Common myeloid progenitor, CD34-positive (primary cell): ENCODE measurements at regions not wholly inside any gene's neighbourhood (a gene's known extent, or its start where the extent isn't known, plus 50 kb on each side); places are given as distances from the start of the nearest gene placed in this dataset.

Experiments used
- CTCF ChIA-PET: fragments of 350-600 bp; sonication (Branson Sonifier 250); formaldehyde crosslinking; loops from one replicate; lab custom pipeline; 2021; ENCODE audit warnings: antibody characterized with exemption; lab: Charles Lee
- POLR2A ChIA-PET: fragments of 350-600 bp; sonication (Branson Sonifier 250); formaldehyde crosslinking; loops from one replicate; lab custom pipeline; 2021; ENCODE audit warnings: antibody characterized with exemption; lab: Charles Lee
- DNase-seq, 3 donors: peaks; one replicate each; pipeline versions ENCODE4 v3.0.0 to v3.0.0-alpha.2; 2013
- H3K27ac ChIP-seq, 2 experiments: 1 replicate in 1 of 2; 2 replicates in 1 of 2; pipeline ENCODE4 v1.7.0; 2013; ENCODE audit warnings: inconsistent platforms in 2 of 2, low read length in 2 of 2, mild to moderate bottlenecking in 2 of 2, low read depth in 1 of 2, moderate library complexity in 1 of 2; ENCODE audit not compliant: severe bottlenecking in 2 of 2, insufficient read depth in 1 of 2, poor library complexity in 1 of 2
- H3K27me3 ChIP-seq, 5 experiments: replicated peaks in 2 of 5; 1 replicate in 3 of 5; 2 replicates in 2 of 5; pipeline versions ENCODE4 v1.6.1 to v1.7.0; 2013; ENCODE audit warnings: low read length in 4 of 5, mild to moderate bottlenecking in 2 of 5, moderate library complexity in 2 of 5, inconsistent platforms in 1 of 5; ENCODE audit not compliant: insufficient read depth in 5 of 5, control insufficient read depth in 4 of 5
- H3K36me3 ChIP-seq, 4 experiments: 1 replicate in 2 of 4; 2 replicates in 2 of 4; pipeline versions ENCODE4 v1.6.1 to v1.7.0; 2013; ENCODE audit warnings: low read length in 3 of 4, control low read depth in 1 of 4, mild to moderate bottlenecking in 1 of 4; ENCODE audit not compliant: control insufficient read depth in 4 of 4, insufficient read depth in 4 of 4
- H3K4me1 ChIP-seq, 4 experiments: 1 replicate in 3 of 4; 2 replicates in 1 of 4; pipeline versions ENCODE4 v1.6.1 to v1.7.1; 2013; ENCODE audit warnings: low read length in 3 of 4, mild to moderate bottlenecking in 3 of 4, control low read depth in 1 of 4, inconsistent platforms in 1 of 4, moderate library complexity in 1 of 4; ENCODE audit not compliant: control insufficient read depth in 4 of 4, insufficient read depth in 4 of 4; ENCODE audit errors: control extremely low read depth in 1 of 4
- H3K4me3 ChIP-seq, 7 experiments: 1 replicate in 4 of 7; 2 replicates in 3 of 7; pipeline versions ENCODE4 v1.5.1 to v1.7.0; 2013; ENCODE audit warnings: mild to moderate bottlenecking in 7 of 7, low read length in 6 of 7, moderate library complexity in 6 of 7, inconsistent platforms in 2 of 7, low read depth in 2 of 7, control low read depth in 1 of 7; ENCODE audit not compliant: insufficient read depth in 4 of 7, control insufficient read depth in 1 of 7; ENCODE audit errors: extremely low read depth in 1 of 7
- H3K9me3 ChIP-seq, 5 experiments: 1 replicate in 4 of 5; 2 replicates in 1 of 5; pipeline versions ENCODE4 v1.6.1 to v1.7.1; 2013; ENCODE audit warnings: low read length in 4 of 5, mild to moderate bottlenecking in 2 of 5, inconsistent platforms in 1 of 5, low read depth in 1 of 5, moderate library complexity in 1 of 5; ENCODE audit not compliant: control insufficient read depth in 4 of 5, insufficient read depth in 2 of 5; ENCODE audit errors: control extremely low read depth in 1 of 5
- WGBS: methylation state at CpG from one replicate; pipeline ENCODE4 v1.1.5; 2013; ENCODE audit not compliant: insufficient coverage; 5-methylcytosine and 5-hydroxymethylcytosine counted together

- H3K27ac ChIP-seq, result no peak overlapping the region
- H3K9me3 ChIP-seq, result peaks cover 0 to 3% (median 0%) of the 10 kb centered on the region in 5 experiments
- DNase-seq, result no peak
- ChIA-PET POLR2A (no interaction called here), CTCF (interaction anchor here (1.2 kb wide), 1 partner anchor 48 kb away, joined by 3 read pairs; no protein-coding TSS in a partner anchor)
- H3K27me3 ChIP-seq, result no peaks in the 10 kb centered on the region
- H3K36me3 ChIP-seq, result no peaks in the 10 kb centered on the region
- H3K4me1 ChIP-seq, result no peaks in the 10 kb centered on the region
- H3K4me3 ChIP-seq, result no peak overlapping the region
- 100% methylated on average over 5 of the region's 5 CpGs for WGBS
Measured at GRCh38 chr4:89609756-89610155, 227.2 kb downstream of the SNCA start.

- Histone ChIP-seq H3K36me3 (no peaks in the 10 kb centered on the region), H3K4me1 (no peaks in the 10 kb centered on the region), H3K27ac (no peak overlapping the region), H3K4me3 (no peak overlapping the region), H3K9me3 (peaks cover 0 to 2% (median 0%) of the 10 kb centered on the region in 5 experiments), H3K27me3 (no peaks in the 10 kb centered on the region)
- WGBS, result no CpG with 5 or more reads among the region's 6 CpGs
- ChIA-PET CTCF (no interaction called here), POLR2A (no interaction called here)
- DNase-seq, result no peak
Measured at GRCh38 chr4:89604951-89605350, 232.0 kb downstream of the SNCA start.

GRCh38 chr4:89599026-89599425, 237.9 kb downstream of the SNCA start:
- H3K27me3 ChIP-seq, result no peaks in the 10 kb centered on the region
- ChIA-PET POLR2A (no interaction called here), CTCF (no interaction called here)
- no peak overlapping the region for H3K4me3 ChIP-seq
- no peaks in the 10 kb centered on the region for H3K36me3 ChIP-seq
- DNase-seq, result no peak
- H3K9me3 ChIP-seq, result no peaks in the 10 kb centered on the region
- H3K4me1 ChIP-seq, result no peaks in the 10 kb centered on the region
- H3K27ac ChIP-seq, result no peak overlapping the region

- no peaks in the 10 kb centered on the region for H3K36me3 ChIP-seq
- no peak overlapping the region for H3K27ac ChIP-seq
- H3K9me3 ChIP-seq, result no peaks in the 10 kb centered on the region
- H3K27me3 ChIP-seq, result no peaks in the 10 kb centered on the region
- no peak overlapping the region for H3K4me3 ChIP-seq
- ChIA-PET CTCF (no interaction called here), POLR2A (no interaction called here)
- peak; percentile 16 to 44 (median 39) for DNase-seq
- no peaks in the 10 kb centered on the region for H3K4me1 ChIP-seq
- 100% methylated on average over 1 of the region's 1 CpG for WGBS
Measured at GRCh38 chr4:89598602-89599001, 238.4 kb downstream of the SNCA start.

- DNase-seq, result no peak
- no peaks in the 10 kb centered on the region for H3K36me3 ChIP-seq
- H3K27ac ChIP-seq, result no peak overlapping the region
- ChIA-PET POLR2A (no interaction called here), CTCF (interaction anchor here (0.7 to 1.1 kb wide), 3 partner anchors 16 to 319 kb away, joined by 3 to 4 read pairs (median 3); no protein-coding TSS in a partner anchor)
- WGBS, result no CpG with 5 or more reads among the region's 6 CpGs
- no peak overlapping the region for H3K4me3 ChIP-seq
- no peaks in the 10 kb centered on the region for H3K4me1 ChIP-seq
- H3K9me3 ChIP-seq, result peaks cover 0 to 4% (median 0%) of the 10 kb centered on the region in 5 experiments
- no peaks in the 10 kb centered on the region for H3K27me3 ChIP-seq
Measured at GRCh38 chr4:89595125-89595789, 241.7 kb downstream of the SNCA start.

- Histone ChIP-seq H3K36me3 (no peaks in the 10 kb centered on the region), H3K27me3 (no peaks in the 10 kb centered on the region), H3K27ac (no peak overlapping the region), H3K9me3 (peaks cover 0 to 4% (median 0%) of the 10 kb centered on the region in 5 experiments), H3K4me1 (no peaks in the 10 kb centered on the region), H3K4me3 (no peak overlapping the region)
- ChIA-PET CTCF (no interaction called here), POLR2A (no interaction called here)
- no peak for DNase-seq
- 100% methylated on average over 1 of the region's 2 CpGs for WGBS
Measured at GRCh38 chr4:89590128-89590527, 246.8 kb downstream of the SNCA start.

- Histone ChIP-seq H3K27ac (no peak overlapping the region), H3K4me3 (no peak overlapping the region), H3K4me1 (no peaks in the 10 kb centered on the region), H3K36me3 (no peaks in the 10 kb centered on the region), H3K9me3 (peaks cover 0 to 4% (median 0%) of the 10 kb centered on the region in 5 experiments), H3K27me3 (no peaks in the 10 kb centered on the region)
- ChIA-PET CTCF (interaction anchor here (1.0 to 1.3 kb wide), 3 partner anchors 9 to 102 kb away, joined by 3 to 5 read pairs (median 4); no protein-coding TSS in a partner anchor), POLR2A (no interaction called here)
- DNase-seq, result no peak
- WGBS, result 100% methylated on average over 1 of the region's 1 CpG
Measured at GRCh38 chr4:89588421-89588820, 248.5 kb downstream of the SNCA start.
